ENCODE measurements at regions not wholly inside any gene's neighbourhood (a gene's known extent, or its start where the extent isn't known, plus 50 kb on each side); places are given as distances from the start of the nearest gene placed in this dataset.
A peak's percentile ranks its signal among the peaks of the same experiment; 100 is the strongest.

DNA sequence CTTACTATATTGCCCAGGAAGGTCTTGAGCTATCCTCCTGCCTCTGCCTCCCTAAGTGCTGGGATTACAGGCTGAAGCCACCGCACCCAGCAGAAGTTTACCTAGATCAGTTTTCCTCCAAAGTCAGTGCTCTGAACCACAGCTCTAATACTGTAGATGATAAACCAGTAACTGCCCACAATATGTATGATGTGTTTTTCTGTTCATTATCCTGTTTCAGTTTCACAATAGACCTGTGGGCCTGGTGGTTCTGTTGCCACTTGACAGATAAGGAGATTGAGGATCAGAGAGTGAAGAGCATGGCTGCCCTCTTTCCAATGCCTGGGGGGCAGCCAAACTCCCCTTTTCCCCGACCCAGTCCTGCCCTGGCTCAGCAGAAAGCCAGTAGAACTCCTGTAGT is 87.0 kb downstream of the EFNB1 start:
- H3K4me3 ChIP-seq: no peak overlapping the region

DNA sequence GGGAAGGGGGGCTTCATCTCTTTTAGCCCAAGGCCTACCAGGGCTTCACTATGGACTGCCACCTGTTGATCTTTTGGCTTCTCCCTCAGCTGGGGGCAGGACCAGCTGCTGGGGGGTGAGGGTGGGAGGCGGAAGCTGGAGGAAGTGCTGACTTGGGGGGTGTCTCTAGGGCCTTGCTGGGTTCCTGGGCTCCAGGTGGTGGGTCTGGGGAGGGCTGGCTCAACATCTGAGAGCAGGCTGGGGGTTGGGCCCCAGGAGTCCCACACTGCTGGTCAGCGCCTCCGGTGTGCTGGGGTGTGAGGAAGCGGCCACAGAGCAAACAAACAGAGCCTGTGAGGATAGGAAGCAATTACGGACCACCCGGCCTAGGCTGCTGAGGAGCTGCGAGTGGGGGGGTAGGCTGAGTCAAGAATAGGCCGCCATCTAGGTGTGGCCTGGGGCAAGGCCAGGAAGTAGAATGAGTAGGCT is 85.7 kb downstream of the EFNB1 start:
- H3K4me3 ChIP-seq: no peak overlapping the region
- TF ChIP-seq, protein P1, sequence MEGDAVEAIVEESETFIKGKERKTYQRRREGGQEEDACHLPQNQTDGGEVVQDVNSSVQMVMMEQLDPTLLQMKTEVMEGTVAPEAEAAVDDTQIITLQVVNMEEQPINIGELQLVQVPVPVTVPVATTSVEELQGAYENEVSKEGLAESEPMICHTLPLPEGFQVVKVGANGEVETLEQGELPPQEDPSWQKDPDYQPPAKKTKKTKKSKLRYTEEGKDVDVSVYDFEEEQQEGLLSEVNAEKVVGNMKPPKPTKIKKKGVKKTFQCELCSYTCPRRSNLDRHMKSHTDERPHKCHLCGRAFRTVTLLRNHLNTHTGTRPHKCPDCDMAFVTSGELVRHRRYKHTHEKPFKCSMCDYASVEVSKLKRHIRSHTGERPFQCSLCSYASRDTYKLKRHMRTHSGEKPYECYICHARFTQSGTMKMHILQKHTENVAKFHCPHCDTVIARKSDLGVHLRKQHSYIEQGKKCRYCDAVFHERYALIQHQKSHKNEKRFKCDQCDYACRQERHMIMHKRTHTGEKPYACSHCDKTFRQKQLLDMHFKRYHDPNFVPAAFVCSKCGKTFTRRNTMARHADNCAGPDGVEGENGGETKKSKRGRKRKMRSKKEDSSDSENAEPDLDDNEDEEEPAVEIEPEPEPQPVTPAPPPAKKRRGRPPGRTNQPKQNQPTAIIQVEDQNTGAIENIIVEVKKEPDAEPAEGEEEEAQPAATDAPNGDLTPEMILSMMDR (IDR thresholded peaks at IDR 0.05; ENCODE audit: control extremely low read depth, extremely low read depth): no peak
- H3K4me1 ChIP-seq (ENCODE audit: control insufficient read depth in 5 of 5, insufficient read depth in 5 of 5, low read length in 5 of 5): peaks cover 0 to 17% (median 1%) of the 10 kb centered on the region in 5 donors
- 76 to 77% methylated on average over 6 to 8 of the region's 8 CpGs for WGBS, 2 donors
- no peak overlapping the region for H3K27ac ChIP-seq (ENCODE audit: low read depth in 1 of 2, low read length in 1 of 2)
- DNase-seq: no peak
- peaks cover 0 to 9% (median 5%) of the 10 kb centered on the region in 3 donors for H3K27me3 ChIP-seq (ENCODE audit: control insufficient read depth in 3 of 3, insufficient read depth in 3 of 3, low read length in 2 of 3)
- ATAC-seq (ENCODE audit: insufficient read depth, low FRiP score): no peak
- no peak overlapping the region for H3K9ac ChIP-seq (ENCODE audit: insufficient read depth in 1 of 2, low read length in 2 of 2)
- H3K36me3 ChIP-seq (ENCODE audit: control insufficient read depth in 4 of 4, insufficient read depth in 4 of 4, low read length in 4 of 4): no peaks in the 10 kb centered on the region
- no peaks in the 10 kb centered on the region for H3K9me3 ChIP-seq (ENCODE audit: control insufficient read depth in 4 of 4, insufficient read depth in 3 of 4, low read length in 3 of 4)

More for the DNA sequence above, 87.0 kb downstream of the EFNB1 start:
- DNase-seq (no peak), ATAC-seq (ENCODE audit: insufficient read depth, low FRiP score) (no peak)
- TF ChIP-seq, protein P1 (IDR thresholded peaks at IDR 0.05; ENCODE audit: control extremely low read depth, extremely low read depth): no peak
- peaks cover 0 to 26% (median 4%) of the 10 kb centered on the region in 5 donors for H3K4me1 ChIP-seq (ENCODE audit: control insufficient read depth in 5 of 5, insufficient read depth in 5 of 5, low read length in 5 of 5)
- peaks cover 0 to 9% (median 5%) of the 10 kb centered on the region in 3 donors for H3K27me3 ChIP-seq (ENCODE audit: control insufficient read depth in 3 of 3, insufficient read depth in 3 of 3, low read length in 2 of 3)
- WGBS, 2 donors: 48 to 56% methylated on average over 2 of the region's 2 CpGs
- H3K9ac ChIP-seq (ENCODE audit: insufficient read depth in 1 of 2, low read length in 2 of 2): no peak overlapping the region
- no peaks in the 10 kb centered on the region for H3K9me3 ChIP-seq (ENCODE audit: control insufficient read depth in 4 of 4, insufficient read depth in 3 of 4, low read length in 3 of 4)
- H3K36me3 ChIP-seq (ENCODE audit: control insufficient read depth in 4 of 4, insufficient read depth in 4 of 4, low read length in 4 of 4): no peaks in the 10 kb centered on the region
- H3K27ac ChIP-seq (ENCODE audit: low read depth in 1 of 2, low read length in 1 of 2): no peak overlapping the region

DNA sequence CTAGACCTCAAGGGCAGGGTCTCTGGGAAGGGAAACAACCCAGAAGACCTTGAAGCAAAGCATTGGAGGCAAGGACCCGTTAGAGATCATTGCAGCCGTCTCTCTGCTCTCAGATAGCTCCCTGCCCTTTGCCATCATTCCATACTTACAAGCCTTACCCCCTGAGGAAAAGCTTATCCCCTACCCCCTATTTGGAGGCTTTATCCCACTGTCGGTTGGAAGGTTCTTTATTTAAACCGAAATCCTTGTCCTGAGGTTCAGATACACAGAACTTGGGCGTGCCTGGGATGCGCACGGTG is 84.4 kb downstream of the EFNB1 start:
- Histone ChIP-seq H3K9ac (ENCODE audit: insufficient read depth in 1 of 2, low read length in 2 of 2) (no peak overlapping the region), H3K36me3 (ENCODE audit: control insufficient read depth in 4 of 4, insufficient read depth in 4 of 4, low read length in 4 of 4) (no peaks in the 10 kb centered on the region), H3K4me1 (ENCODE audit: control insufficient read depth in 5 of 5, insufficient read depth in 5 of 5, low read length in 5 of 5) (peaks cover 0 to 17% (median 1%) of the 10 kb centered on the region in 5 donors), H3K4me3 (no peak overlapping the region), H3K9me3 (ENCODE audit: control insufficient read depth in 4 of 4, insufficient read depth in 3 of 4, low read length in 3 of 4) (no peaks in the 10 kb centered on the region), H3K27ac (ENCODE audit: low read depth in 1 of 2, low read length in 1 of 2) (no peak overlapping the region), H3K27me3 (ENCODE audit: control insufficient read depth in 3 of 3, insufficient read depth in 3 of 3, low read length in 2 of 3) (peaks cover 0 to 9% (median 0%) of the 10 kb centered on the region in 3 donors)
- ATAC-seq (ENCODE audit: insufficient read depth, low FRiP score) (no peak), DNase-seq (no peak)
- WGBS, 2 donors: 85 to 97% methylated on average over 7 of the region's 7 CpGs
- TF ChIP-seq, protein P1 (IDR thresholded peaks at IDR 0.05; ENCODE audit: control extremely low read depth, extremely low read depth): no peak

DNA sequence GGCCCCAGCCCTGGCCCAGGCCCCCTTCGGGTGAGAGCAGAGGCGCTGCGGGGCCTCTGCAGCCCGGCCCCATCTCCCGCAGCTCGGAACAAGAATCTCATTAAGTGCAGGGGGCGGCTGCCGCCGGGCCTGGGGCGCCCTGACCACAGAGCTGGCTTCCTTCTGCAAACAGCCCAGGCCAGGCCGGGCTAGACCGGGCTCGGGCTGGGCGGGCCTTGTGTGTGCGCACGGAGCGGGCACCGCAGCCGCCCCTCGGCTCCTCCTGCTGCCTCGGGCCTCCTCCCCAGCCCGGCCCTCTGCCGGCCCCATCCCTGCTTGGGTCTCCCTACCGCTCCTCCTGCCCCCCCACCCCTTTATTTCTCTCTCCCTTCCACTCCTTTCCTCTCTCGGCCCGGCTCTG is 83.3 kb downstream of the EFNB1 start:
- peaks cover 0 to 17% (median 1%) of the 10 kb centered on the region in 5 donors for H3K4me1 ChIP-seq (ENCODE audit: control insufficient read depth in 5 of 5, insufficient read depth in 5 of 5, low read length in 5 of 5)
- peak in 2 of 3 donors; percentile 69 to 74 for DNase-seq
- 34 to 47% methylated on average over 13 to 26 of the region's 26 CpGs for WGBS, 2 donors
- H3K9ac ChIP-seq (ENCODE audit: insufficient read depth in 1 of 2, low read length in 2 of 2): peak overlapping the region in 1 of 2 donors; percentile 33
- no peak overlapping the region for H3K27ac ChIP-seq (ENCODE audit: low read depth in 1 of 2, low read length in 1 of 2)
- H3K9me3 ChIP-seq (ENCODE audit: control insufficient read depth in 4 of 4, insufficient read depth in 3 of 4, low read length in 3 of 4): no peaks in the 10 kb centered on the region
- ATAC-seq (ENCODE audit: insufficient read depth, low FRiP score): no peak
- no peaks in the 10 kb centered on the region for H3K36me3 ChIP-seq (ENCODE audit: control insufficient read depth in 4 of 4, insufficient read depth in 4 of 4, low read length in 4 of 4)
- peaks cover 0 to 3% (median 3%) of the 10 kb centered on the region in 3 donors for H3K27me3 ChIP-seq (ENCODE audit: control insufficient read depth in 3 of 3, insufficient read depth in 3 of 3, low read length in 2 of 3)
- no peak overlapping the region for H3K4me3 ChIP-seq
- TF ChIP-seq, protein P1 (IDR thresholded peaks at IDR 0.05; ENCODE audit: control extremely low read depth, extremely low read depth): no peak
